GM19238 (cell line): ENCODE measurements at regions not wholly inside any gene's neighbourhood (a gene's known extent, or its start where the extent isn't known, plus 50 kb on each side); places are given as distances from the start of the nearest gene placed in this dataset.
A peak's percentile ranks its signal among the peaks of the same experiment; 100 is the strongest.

Experiments used
- DNase-seq: peaks from one replicate; pipeline ENCODE4 v3.0.0; 2011; ENCODE audit warnings: low spot score; ENCODE audit not compliant: insufficient read length

DNA sequence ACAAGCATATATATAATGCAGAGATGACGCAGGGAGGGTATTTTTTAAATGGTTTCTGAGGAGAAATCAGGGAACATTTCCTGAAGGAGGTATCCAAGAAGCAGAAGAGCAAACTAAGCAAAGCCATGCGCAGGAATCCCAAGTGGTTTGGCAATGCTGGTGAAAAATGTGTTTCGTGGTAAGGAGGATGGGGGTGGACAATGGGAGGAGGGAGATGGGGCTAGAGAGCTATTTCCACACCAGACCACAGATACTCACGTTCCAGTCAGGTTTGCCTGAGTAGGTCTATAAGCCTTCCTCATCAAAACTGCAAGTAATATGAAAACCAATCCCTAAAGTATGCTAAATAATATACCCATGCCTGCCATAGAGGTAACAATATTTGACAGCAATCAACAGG lies 223.7 kb upstream of the MKLN1 start:
- DNase-seq: no peak

DNA sequence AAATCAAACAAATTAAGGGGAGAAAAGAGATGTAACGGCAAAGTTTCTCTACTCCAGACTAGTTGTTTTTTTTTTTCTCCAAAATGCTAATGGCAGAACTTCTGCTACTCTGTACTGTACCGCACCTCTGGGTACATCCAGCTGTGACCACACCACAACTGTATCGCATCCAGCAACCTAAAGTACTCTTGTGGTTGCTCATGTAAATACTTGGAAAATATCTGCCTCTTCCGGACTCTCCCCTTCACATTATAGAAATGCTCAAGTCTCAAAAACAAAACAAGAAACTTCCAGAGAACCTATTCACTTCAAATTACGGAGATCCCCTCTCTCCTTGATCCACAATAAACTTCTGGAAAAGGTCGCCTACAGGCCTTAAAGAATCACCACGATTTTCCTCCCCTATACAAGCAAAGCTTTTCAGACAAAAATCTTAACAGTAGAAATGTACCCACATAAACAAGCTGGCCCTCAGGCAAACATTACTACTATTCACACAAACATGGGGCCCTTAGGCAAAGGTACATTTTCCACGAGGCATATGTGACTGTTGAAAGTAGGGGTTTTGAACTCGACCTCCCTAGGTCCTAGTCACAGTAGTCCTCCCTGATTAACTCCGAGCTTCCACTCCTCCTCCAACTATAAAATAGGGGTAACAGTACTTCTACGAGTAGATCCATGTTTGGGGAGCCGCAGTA lies 222.9 kb upstream of the MKLN1 start:
- no peak for DNase-seq

DNA sequence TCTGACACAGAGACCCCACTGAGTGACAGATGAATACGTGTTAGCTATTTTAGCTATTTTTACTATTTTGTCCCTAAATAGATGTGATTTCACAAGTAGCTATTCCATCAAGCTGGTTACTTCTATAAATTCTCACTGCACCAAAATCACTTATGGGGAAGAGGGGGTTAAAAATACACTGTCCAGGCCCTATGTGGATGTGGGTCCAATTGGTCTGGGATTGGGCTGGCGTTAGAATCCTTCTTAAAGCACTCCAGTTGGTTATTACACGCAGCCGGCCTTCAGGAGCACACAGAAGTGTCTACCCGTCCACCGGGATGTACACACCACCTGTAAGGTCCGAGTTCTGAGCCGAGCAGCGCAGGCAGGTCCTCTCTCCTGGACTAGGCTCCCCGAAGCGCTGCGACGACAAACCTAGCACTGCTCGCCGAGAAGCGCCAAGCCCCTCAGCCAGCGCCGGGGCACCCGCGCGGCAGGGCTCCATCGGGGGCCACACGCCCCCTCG lies 222.3 kb upstream of the MKLN1 start:
- no peak for DNase-seq

DNA sequence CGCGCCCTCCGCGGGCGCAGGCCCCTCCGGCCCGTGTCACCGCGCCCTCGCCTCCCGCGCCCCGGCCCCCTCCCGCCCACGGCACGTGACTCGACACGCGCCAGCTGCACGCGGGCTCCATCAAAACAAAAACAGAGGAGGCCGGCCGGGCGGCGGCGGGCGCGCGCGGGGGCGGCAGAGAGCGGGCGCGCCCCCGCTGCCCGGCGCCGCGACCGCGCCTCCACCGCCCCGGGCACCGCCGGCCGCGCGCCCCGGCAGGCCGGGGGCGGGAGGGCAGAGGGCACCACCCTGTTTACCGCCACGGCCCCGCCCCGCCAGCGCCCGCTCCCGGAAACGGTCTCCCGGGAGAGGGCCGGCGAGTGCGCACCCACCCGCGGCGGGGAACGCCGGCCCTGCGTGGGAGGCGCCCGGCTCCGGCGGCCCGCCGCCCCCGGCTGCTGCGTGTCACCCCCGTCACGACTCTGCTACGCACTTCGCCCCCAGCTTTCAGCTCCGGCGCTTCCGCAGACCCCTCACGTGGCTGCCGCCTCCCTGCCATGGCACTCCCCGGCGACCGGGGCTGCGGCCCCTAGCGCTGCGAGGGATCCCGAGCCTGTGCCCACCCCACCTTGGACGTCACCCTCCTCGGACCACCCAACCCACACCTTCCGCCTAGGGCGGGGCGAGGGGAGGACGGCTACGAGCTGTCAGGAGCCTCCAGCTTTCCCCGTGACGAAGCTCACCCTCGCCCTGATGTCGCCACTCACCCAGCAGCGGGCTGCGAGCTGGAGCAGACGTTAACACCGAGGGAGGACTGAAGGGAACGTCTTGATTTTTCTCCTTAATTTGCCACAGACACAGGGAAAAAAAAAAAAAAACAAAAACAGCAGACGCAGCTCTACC lies 221.6 kb upstream of the MKLN1 start:
- peak; percentile 85 for DNase-seq

DNA sequence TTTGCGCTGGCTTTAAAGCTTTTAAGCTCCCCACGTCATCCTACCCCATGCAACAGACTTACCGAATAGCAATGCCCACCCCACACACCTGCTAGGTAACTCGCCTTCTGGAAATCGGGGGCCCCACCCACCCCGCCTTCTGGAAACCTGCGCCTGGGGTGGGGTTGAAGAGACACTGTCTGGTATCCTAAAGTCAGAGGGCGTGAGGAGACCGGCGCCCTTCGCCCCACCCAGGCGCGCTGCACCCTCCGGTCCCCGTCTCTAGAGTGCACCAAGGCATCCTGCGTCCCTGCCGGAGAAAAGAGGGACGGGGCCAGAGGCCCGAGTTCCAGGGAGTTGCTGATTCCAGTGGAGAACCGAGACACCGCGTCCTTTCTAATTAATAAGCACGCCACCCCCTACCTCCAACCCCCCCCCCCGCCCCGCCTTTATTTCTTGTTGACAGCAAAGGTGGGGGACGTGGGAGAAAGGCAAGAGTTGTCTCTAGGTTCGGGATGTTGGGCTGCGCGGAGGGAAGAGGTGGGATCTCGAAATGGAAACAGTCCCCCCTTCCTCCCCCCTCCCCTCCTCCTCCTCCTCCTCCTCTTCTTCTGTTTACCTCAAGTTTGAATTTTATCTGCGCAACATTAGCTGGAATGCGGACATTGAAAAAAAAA lies 220.9 kb upstream of the MKLN1 start:
- DNase-seq: no peak

DNA sequence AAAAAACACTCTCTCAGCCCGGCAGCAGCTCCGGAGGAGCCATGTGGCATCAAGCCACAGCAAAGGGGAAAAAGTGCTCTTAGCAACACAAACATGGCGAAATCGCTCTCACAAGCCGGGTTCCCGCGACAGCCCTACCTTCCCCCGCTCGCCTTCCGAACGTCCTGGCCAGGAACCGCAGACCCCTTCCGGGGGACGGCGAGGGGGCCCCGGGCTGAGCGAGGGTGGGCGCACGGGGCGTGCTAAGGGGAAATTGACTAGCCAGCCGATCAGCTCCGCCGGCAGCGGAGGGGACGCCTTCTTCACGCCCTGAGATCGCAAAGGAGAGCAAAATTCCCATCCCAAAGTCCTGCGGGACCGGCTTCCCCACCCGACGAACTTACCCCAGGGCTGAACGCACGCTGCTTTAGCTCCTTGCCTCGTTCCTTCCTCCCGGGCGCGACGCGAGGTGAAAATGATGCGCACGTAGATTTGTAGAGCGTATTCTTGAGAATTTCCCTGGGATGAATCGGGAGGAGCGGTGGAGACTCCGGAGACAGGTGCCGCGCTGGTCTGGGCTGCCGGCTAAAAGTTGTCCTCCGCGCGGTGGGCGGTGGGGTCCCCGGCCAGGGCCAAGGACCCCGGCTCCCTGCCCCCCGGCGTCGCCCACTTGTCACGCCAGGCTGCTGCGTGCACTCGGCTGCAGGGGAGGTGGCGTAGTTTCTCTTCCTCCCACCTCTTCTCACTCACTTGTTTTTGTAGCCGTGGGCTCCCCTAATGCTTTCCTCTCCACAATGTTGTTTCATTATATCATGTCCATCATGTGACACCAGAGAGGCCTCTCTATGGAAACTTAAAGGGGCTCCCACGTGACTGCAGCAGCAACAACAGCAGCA lies 220.1 kb upstream of the MKLN1 start:
- peak; percentile 71 for DNase-seq

DNA sequence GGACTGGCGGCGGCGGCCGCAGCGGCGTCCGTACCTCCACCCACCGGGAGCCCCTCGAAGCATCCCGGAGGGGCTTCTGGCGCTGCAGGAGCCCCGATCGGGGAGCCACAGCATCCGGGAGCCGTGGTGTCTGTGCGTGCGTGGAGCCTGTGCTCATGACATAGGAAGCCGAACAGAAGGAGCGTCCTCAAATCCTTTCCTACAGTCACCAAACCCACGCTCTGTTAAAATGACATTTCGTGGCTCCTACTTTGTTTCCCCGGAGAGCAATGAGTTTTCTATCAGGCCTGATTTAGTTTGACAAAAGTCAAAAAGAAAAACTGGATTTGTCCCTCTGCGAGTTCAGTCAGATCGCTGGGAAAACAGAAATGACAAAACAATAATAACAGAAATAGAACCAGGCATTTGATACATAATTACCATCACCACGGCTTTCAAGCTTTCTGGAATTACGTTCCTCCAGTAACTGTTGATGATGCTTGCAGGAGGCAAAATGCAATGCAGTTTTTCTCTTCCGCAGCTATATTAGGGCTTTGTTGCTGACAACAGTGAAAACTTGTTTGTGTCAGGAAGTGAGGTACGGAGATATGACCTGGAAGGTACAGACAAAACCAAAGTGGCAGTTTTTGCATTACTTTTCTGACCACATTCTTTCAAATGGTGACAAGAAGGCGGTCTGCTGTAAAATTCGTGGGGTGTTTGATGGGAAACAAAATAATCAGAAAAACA lies 219.3 kb upstream of the MKLN1 start:
- no peak for DNase-seq

DNA sequence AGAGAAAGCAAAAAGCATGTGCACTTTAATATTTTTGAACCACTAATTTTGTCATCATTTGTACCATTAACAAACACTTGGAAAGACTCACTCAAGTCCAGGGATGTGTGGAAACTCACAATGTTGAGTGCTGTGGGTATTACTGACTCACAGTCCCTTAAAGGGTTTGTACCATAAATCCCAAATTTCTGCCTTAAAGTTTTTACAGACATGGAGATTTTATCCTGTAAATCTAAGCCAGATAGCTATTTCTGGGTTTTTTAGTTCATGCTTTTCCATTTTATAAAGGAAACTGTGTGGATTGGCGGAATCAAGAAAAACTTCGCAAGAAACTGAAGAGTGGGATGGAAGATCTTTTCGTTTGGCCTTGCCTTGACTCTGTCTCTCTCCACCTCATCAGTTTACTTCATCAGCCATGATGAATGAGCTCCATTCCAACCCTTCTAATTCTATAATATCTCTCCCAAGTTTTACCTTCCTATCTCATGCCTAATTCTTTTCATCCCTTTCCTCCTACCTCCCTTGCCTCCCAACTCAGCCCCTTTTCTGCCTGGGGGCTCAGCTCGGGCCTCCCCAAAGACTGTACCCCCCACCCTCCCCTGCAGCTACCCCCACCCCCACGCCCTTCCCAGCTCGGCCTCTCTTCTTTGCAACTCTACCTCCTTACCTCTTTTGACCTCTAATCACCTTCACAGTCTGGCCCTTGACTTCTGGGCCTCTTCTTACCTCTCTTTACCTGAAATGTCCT lies 218.5 kb upstream of the MKLN1 start:
- no peak for DNase-seq

DNA sequence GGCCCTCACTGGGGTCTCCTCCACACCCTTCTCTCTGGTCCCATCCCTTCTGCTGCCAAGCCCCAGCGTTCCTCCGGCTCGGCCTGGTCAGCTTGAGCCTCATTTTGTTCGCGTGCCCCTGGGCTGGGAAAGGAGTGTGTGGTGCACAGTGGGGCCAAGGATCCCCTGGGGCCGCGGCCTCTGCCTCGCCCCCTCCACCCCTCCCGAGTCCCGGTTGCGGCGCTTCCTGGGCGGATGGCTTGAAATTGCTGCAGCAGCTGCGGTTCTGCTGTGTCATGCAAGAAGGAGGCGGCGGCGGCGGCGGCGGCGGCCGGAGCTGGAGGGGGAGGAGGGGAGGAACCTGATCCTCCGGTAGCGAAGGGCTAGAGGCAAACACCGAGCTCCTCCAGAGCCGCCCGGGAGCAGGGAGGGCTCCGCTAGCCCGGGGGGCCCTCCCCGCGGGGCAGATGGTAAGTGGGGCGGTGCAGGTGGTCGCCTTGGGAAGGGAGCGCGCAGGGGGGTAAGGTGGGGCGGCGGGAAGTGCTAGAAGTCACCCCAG lies 217.8 kb upstream of the MKLN1 start:
- no peak for DNase-seq

DNA sequence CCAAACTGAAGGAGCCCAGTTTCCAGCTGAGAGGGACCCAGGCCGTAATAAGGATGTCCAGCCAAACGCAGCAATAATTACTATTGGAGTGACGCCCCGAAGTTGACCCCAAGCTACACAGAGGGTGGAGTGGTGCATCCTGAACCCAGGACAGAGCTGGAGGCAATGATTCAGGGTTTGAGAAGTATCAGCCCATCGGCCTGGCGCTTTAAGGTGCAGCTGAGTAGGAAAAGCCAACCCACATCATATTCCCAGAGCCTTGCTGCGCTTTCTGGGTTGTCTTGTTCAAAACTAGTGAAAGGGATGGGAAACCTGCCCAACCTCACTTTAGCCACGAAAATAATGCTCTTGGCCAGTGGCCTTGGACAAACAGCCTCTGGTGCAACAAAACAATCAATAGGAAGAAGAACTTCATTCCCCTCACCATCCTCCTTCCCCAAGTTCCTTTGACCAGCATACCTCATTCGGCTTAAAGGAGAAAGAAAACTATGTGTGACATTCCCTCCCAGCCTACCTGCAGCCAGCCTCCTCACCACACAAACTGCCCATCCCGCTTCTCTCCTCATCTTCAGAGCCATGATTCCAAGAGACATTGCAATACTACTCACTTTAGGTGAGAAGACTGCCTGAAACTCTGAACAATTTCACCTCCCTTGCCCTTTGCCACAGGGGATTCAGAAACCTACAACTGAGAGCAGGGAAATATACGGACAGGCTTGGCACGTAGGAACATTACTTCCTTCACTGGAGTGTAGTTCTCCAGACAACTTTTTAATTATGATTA lies 217.2 kb upstream of the MKLN1 start:
- DNase-seq: no peak

DNA sequence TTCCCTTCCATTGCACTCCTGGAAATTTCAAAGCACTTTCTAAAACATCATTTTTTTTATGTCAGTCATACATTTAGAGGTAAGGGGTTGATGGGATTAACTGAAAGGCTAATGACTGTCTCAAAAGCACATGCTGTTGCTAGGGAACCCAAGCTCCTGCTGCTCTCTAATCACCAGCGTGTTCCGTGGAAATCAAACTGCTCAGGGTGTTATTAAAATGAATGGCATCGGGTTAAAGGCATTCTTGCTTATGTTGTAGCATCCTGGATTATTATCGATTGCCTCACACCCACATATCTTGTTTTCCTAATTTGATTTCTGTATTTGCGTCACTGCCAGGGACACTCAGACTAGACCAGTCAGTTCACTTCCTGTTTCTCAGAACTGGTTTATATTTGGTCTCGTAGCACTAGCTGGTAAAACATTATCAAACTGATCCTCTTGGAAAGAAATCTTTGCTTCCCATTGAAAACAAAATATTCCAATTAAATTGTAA lies 216.5 kb upstream of the MKLN1 start:
- DNase-seq: no peak

DNA sequence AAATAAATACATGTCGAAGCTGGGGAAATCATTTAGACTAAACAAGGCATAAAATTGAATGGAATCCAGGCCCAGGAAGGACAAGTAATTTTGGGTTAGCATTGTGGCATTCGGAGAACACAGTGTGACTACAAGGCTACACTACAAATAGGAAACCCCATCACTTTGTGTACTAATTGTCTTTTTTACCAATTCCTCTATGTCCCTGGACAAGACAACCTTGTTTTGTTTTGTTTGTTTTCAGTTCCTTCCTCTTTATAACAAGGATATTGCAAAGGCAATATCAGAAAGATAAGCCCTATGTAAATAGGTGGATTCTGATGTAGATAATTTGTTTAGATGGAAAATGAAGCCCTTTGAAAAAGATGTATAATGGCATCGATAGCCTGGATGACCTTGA lies 215.9 kb upstream of the MKLN1 start:
- DNase-seq: no peak

DNA sequence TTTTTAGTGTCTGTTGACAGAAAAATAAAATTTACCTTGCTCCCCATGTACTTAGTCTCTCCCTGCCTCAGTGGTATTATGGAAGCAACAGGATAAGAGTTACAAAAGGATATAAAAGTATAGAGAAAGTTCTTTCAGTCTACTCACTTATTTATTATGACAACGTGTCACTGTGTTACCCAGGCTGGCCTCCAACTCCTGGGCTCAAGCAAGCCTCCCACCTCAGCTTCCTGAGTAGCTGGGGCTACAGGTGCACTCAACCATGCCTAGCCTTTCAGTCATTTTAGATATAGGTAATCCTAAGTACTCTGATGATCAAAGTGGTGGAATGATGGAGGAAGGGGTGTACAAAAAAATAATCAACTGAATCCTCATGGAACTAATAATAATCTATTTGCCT lies 215.2 kb upstream of the MKLN1 start:
- DNase-seq: no peak

DNA sequence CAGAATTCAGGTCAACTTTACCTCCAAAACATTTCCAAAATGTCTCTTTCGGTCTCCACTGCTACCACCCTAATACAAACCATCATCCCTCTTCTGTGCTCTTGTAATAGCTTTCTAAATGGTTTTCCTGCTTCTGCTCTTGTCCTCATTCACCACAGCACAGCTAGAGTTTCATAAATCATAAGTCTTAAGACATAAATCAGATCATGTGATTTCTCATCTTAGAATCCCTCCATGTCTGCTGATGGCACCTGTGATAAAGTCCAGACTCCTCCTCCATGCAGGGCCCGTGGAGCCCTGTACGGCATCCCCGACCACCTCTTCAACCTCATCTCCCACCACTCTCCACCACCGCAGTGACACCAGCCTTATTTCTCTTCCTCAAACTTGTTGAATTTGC lies 212.3 kb upstream of the MKLN1 start:
- no peak for DNase-seq

DNA sequence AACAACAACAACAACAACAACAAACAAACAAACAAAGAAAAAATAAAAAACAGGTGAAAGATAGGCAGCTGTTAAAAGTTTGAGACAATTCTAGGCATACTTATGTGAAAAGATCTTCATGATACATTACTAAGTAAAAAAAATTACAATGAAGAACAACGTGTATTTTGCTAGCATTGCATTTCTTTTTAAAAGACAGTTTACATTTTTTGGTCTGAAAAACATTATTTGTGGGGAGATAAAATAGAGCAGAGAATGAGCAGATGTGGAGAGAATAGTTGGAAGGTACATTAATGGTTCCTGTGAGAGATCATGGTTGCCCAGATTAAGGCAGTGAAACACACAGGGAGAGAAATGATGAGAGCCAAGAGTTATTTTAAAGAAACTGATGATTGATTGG lies 210.2 kb upstream of the MKLN1 start:
- DNase-seq: no peak

DNA sequence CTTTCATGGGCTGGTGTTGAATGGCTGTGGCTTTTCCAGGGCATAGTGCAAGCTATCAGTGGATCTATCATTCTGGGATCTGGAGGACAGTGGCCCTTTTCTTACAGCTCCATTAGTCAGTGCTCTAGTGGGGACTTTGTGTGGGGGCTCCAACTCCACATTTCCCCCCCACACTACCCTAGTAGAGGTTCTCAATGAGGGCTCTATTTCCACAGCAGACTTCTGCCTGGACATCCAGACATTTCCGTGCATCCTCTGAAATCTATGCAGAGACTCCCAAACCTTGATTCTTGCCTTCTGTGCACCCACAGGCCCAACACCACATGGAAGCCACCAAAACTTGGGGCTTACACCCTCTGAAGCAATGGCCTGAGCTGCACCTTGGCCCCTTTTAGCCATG lies 208.3 kb upstream of the MKLN1 start:
- DNase-seq: no peak

DNA sequence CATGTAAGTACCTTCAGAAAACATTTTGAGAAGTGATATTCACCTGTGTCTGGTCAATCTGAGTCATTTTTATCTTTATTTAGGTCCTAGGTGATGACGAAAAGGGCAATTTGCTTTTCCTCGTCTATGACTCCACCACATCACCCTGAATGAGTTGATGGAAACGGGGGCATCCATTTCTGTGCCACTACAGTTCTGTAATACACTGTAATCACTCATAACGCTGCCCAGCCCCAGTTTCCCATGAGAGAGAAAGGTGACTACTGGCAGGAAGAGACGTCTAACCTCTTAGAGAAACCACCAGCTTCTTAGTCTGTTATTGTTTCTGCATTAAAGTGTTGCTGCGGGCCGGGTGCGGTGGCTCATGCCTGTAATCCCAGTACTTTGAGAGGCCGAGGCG lies 205.3 kb upstream of the MKLN1 start:
- no peak for DNase-seq

DNA sequence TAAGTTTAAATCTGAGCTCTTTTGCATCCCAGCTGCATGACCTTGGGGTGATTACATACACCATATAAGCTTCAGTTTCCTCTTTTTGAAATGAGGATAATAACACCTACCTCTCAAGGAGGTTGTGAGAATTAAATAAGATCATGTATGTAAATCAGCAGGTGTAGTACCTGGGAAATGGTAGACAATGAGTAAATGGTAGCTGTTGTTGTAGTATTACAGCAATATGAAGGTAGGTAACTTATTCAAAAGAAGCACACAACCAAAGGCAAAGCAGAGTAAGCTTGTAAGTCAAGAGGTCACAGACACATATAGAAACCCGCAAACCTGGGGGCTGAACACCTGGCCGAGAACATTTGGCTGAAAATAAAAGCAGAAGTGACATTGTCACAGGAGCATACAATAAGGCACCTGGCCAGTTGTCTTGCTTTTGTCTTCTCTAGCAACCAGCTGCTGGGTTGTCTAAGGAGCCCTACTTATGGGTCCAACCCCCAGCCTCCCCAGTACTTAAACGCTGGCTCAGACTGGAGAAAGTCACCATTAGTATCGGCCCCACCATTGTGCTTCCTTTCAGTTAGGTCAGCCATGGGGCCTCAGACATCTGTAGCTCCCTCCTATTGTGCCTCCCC lies 203.6 kb upstream of the MKLN1 start:
- peak; percentile 63 for DNase-seq
